Endothelial cell (in vitro differentiated cells): ENCODE measurements at regions not wholly inside any gene's neighbourhood (a gene's known extent, or its start where the extent isn't known, plus 50 kb on each side); places are given as distances from the start of the nearest gene placed in this dataset.

Source experiments
- DNase-seq: peaks from one replicate; pipeline ENCODE4 v3.0.0; 2021; ENCODE audit warnings: low spot score
- H3K27ac Mint-ChIP-seq: one replicate; pipeline ENCODE4 v1.8.0; 2021; ENCODE audit warnings: mixed read lengths, inconsistent platforms; ENCODE audit not compliant: unreplicated experiment
- H3K27me3 Mint-ChIP-seq: one replicate; pipeline ENCODE4 v1.8.0; 2021; ENCODE audit warnings: mild to moderate bottlenecking, moderate library complexity, mixed read lengths, inconsistent platforms; ENCODE audit not compliant: unreplicated experiment
- H3K36me3 Mint-ChIP-seq: one replicate; pipeline ENCODE4 v1.8.0; 2021; ENCODE audit warnings: mild to moderate bottlenecking, low read depth, mixed read lengths, inconsistent platforms; ENCODE audit not compliant: unreplicated experiment
- H3K4me1 Mint-ChIP-seq: one replicate; pipeline ENCODE4 v1.8.0; 2021; ENCODE audit warnings: mild to moderate bottlenecking, mixed read lengths, inconsistent platforms; ENCODE audit not compliant: unreplicated experiment
- H3K4me3 Mint-ChIP-seq: one replicate; pipeline ENCODE4 v1.8.0; 2021; ENCODE audit warnings: mild to moderate bottlenecking, mixed read lengths, inconsistent platforms; ENCODE audit not compliant: unreplicated experiment
- H3K9me3 Mint-ChIP-seq: one replicate; pipeline ENCODE4 v1.8.0; 2021; ENCODE audit warnings: mixed read lengths, inconsistent platforms; ENCODE audit not compliant: unreplicated experiment
- TF ChIP-seq, protein P1 (sequence below): fragments of 200-600 bp; sonication (generic); IDR thresholded peaks from one replicate; pipeline ENCODE4 v1.5.0; 2021; ENCODE audit warnings: antibody characterized with exemption; ENCODE audit not compliant: unreplicated experiment

DNA sequence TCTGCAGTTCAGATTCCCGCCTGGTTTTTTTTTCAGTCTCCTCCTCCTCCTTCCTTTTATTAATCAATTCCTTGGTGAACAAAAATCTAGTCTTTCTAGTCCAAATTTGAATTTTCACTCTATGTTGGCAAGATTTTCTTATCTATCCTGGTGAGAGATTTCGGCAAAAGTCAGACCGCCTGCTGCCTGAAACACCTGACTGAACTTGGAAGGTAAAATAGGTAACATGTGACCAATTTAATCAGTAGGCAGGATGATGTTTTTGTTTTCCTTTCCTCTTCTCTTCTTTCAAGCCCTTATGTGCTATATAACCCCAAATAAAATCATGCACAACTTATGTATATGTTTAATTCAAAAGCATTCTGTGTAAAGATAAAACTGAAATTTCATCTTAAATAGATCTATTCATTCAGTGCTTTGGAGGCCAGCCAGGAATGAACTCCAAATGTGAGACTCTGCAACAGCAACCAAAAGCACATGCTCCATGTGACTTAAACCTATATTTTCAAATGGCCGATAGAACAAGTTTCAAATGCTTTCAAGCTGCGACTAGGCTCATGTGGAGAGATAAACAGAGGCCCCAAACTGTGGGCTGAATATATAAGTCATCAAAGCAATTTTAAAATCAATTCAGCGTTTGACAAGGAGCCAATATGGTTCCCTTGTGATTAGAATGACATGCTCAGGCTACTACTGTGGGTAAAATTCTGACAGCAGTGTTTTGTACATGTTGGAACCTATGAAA is 100.4 kb upstream of the SEMA6A start:
- DNase-seq: no peak
- Mint-ChIP-seq H3K4me3 (no peak overlapping the region), H3K36me3 (no peaks in the 10 kb centered on the region), H3K27ac (no peak overlapping the region), H3K9me3 (no peaks in the 10 kb centered on the region), H3K4me1 (peaks cover 7% of the 10 kb centered on the region), H3K27me3 (no peaks in the 10 kb centered on the region)
- TF ChIP-seq, protein P1, sequence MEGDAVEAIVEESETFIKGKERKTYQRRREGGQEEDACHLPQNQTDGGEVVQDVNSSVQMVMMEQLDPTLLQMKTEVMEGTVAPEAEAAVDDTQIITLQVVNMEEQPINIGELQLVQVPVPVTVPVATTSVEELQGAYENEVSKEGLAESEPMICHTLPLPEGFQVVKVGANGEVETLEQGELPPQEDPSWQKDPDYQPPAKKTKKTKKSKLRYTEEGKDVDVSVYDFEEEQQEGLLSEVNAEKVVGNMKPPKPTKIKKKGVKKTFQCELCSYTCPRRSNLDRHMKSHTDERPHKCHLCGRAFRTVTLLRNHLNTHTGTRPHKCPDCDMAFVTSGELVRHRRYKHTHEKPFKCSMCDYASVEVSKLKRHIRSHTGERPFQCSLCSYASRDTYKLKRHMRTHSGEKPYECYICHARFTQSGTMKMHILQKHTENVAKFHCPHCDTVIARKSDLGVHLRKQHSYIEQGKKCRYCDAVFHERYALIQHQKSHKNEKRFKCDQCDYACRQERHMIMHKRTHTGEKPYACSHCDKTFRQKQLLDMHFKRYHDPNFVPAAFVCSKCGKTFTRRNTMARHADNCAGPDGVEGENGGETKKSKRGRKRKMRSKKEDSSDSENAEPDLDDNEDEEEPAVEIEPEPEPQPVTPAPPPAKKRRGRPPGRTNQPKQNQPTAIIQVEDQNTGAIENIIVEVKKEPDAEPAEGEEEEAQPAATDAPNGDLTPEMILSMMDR: no peak

DNA sequence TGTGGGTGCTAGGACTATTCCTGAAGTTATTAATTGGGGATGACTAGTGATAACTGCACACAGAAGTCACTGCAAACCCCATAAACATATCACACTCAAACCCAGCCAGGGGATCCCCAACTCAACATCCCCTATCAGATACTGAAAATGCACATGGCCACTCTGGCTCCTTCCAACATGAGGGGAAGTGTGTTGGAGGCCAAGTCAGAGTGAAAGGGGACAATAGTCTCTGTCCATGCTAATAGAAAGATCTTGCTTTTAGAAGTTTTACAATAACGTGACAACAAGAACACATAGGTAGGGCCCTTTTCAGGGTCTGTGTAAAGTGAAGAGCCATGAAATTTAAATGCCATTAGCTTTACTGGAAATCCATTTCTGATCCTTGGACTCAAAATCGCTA is 98.8 kb upstream of the SEMA6A start:
- Mint-ChIP-seq H3K36me3 (no peaks in the 10 kb centered on the region), H3K27me3 (no peaks in the 10 kb centered on the region), H3K9me3 (no peaks in the 10 kb centered on the region), H3K27ac (no peak overlapping the region), H3K4me1 (peaks cover 7% of the 10 kb centered on the region), H3K4me3 (no peak overlapping the region)
- TF ChIP-seq, protein P1: no peak
- DNase-seq: no peak

DNA sequence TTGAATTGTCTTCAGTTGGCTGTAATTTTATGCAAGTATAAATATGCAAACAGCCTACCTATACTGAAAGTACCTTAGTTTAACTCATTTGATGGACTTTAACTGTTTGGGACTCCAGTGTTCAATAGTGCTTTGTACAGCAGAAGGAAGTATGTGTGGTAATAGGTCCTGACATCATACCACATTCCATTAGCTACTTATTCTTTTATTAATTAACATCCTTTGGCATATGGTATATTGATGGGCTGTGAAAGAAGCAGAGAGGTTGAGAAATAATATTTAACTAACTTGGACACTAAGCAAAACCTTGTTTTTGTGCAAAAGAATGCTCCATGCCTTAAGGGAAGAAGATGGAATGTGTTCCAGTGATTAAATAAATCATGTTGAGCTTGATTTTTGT is 97.6 kb upstream of the SEMA6A start:
- H3K27ac Mint-ChIP-seq: no peak overlapping the region
- DNase-seq: no peak
- peaks cover 6% of the 10 kb centered on the region for H3K4me1 Mint-ChIP-seq
- no peaks in the 10 kb centered on the region for H3K9me3 Mint-ChIP-seq
- no peaks in the 10 kb centered on the region for H3K27me3 Mint-ChIP-seq
- H3K36me3 Mint-ChIP-seq: no peaks in the 10 kb centered on the region
- TF ChIP-seq, protein P1: no peak
- H3K4me3 Mint-ChIP-seq: no peak overlapping the region

DNA sequence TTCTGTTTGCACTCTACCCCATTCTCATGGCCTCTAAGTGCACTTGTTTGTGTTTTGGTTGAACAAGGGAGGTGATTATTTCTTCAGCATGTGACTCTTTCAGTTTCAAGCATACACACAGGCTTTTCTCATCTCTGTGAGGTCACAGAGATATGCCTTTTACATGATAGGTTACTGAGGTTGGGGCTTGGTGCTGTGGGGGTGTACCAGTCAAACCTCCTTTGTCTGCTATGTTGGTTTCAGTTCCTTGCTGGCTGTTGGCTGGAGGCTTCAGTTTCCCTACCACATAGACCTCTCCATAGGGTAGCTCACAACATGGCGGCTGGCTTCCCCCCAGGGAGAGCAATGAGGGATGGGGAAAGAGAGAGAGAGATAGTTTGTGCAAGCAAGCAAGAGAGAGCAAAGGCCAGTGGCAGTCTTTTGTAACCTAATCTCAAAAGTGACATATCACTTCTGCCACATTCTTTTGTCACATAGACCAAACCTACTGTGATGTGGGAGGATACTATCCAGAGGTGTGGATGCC is 96.7 kb upstream of the SEMA6A start:
- TF ChIP-seq, protein P1: no peak
- Mint-ChIP-seq H3K9me3 (no peaks in the 10 kb centered on the region), H3K4me1 (no peaks in the 10 kb centered on the region), H3K27ac (no peak overlapping the region), H3K4me3 (no peak overlapping the region), H3K36me3 (no peaks in the 10 kb centered on the region), H3K27me3 (no peaks in the 10 kb centered on the region)
- no peak for DNase-seq

DNA sequence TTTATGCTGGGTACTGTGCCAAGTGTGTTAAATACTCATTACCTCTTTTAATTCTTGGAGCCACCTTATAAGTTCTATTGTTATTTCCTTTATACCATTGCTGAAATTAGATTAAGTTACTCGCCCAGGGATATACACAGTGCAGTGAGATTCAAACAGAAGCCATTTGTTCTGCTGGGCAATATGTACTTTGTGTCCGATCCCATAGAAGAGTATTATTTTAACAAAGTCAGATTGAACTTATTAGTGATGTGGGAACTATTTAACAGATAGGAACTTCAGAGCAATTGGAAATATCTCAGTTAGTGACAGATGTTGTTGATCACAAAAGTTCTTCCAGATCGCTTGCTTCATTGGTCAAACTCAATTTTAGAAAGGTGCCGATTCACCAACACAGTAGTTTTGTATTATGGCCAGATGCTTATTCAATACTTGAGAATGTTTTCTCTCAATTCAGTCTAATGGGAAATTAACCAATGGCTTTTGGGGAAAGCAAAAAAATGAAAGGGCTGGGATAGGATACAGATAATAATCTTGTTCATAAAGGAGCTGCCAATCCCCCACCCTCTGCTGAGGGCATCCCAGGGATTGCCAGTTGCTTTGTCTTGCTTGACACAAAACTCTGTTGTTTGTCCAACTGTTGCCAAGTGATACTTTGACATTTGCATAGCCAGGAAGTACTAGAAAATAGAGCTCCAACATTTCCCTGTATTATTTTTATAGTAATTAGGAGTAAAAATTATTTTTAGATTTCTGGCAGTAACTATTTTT is 94.8 kb upstream of the SEMA6A start:
- H3K27ac Mint-ChIP-seq: no peak overlapping the region
- no peak for DNase-seq
- H3K9me3 Mint-ChIP-seq: no peaks in the 10 kb centered on the region
- H3K4me1 Mint-ChIP-seq: no peaks in the 10 kb centered on the region
- H3K27me3 Mint-ChIP-seq: no peaks in the 10 kb centered on the region
- TF ChIP-seq, protein P1: no peak
- no peaks in the 10 kb centered on the region for H3K36me3 Mint-ChIP-seq
- no peak overlapping the region for H3K4me3 Mint-ChIP-seq
